ENCODE measurements at regions not wholly inside any gene's neighbourhood (a gene's known extent, or its start where the extent isn't known, plus 50 kb on each side); places are given as distances from the start of the nearest gene placed in this dataset.
"Not testable (repeated sequence)": the region's sequence is repeated elsewhere in the genome, so short reads cannot be mapped to it uniquely, and the experiment has no call there.

DNA sequence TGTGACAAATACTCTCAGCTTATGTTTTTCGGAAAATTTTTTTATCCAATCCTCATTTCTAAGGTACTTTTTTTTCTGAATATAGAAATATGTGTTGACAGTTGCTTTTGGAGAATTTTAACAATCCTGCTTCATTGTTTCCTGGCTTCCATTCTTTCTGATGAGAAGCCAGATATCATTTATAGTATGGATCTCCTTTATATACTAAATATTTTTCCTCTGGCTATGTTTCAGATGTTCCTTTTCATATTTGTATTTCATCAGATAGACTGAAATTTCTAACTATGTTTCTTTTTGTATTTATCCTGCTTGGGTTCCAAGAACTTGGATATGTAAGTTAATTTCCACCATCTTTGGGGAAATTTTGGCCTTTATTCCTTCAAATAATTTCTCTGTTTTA lies 138.9 kb upstream of the CDH11 start:
- no peak for DNase-seq (ENCODE audit: low read depth)
- TF ChIP-seq, protein P1, sequence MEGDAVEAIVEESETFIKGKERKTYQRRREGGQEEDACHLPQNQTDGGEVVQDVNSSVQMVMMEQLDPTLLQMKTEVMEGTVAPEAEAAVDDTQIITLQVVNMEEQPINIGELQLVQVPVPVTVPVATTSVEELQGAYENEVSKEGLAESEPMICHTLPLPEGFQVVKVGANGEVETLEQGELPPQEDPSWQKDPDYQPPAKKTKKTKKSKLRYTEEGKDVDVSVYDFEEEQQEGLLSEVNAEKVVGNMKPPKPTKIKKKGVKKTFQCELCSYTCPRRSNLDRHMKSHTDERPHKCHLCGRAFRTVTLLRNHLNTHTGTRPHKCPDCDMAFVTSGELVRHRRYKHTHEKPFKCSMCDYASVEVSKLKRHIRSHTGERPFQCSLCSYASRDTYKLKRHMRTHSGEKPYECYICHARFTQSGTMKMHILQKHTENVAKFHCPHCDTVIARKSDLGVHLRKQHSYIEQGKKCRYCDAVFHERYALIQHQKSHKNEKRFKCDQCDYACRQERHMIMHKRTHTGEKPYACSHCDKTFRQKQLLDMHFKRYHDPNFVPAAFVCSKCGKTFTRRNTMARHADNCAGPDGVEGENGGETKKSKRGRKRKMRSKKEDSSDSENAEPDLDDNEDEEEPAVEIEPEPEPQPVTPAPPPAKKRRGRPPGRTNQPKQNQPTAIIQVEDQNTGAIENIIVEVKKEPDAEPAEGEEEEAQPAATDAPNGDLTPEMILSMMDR (conservative IDR thresholded peaks at IDR 0.05; ENCODE audit: low read depth, low read length) = no peak
- H3K4me3 ChIP-seq (ENCODE audit: low read depth, low read length) = no peak overlapping the region

DNA sequence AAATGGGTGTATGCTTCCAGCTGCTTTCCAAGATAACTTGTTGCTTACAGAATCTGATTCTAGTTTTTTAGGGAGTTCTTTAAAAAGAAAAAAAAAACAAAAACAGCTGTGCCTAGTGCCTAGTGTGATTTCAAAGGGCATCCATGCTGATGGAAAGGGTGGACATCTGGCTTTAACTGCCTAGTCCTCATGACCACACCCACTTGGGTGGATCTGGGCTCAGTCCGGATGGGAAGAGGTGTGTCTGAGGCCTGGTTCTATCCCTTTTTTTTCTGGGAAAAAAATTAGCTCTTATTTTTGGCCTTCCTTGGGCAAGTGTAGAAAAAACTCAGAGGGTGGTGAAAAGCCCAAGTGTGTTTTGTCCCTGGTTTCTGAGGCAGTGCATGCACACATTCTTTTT lies 132.3 kb upstream of the CDH11 start:
- DNase-seq (ENCODE audit: low read depth) = no peak
- H3K4me3 ChIP-seq (ENCODE audit: low read depth, low read length) = no peak overlapping the region
- TF ChIP-seq, protein P1 (conservative IDR thresholded peaks at IDR 0.05; ENCODE audit: low read depth, low read length) = no peak

DNA sequence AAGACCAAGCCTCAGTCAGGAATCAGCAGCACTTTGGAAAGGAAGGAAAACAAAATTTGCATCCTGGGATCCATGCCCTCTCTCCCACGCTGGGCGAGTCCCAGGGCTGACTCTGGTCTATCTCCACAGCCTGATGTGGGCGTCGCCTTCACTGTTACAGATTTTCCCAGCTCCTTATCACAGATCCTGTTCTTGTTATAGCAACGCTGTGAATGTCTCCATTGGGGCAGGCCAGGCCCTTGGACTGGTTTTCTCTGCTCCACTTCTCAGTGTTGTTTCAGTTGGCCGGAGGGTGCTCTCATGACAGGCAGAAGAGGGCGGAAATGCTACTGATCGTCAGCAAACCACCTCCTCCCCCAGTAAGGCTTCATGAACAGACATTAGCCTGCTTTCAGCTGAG lies 127.9 kb upstream of the CDH11 start:
- TF ChIP-seq, protein P1 (conservative IDR thresholded peaks at IDR 0.05; ENCODE audit: low read depth, low read length) = no peak
- DNase-seq (ENCODE audit: low read depth) = no peak
- H3K4me3 ChIP-seq (ENCODE audit: low read depth, low read length) = no peak overlapping the region

DNA sequence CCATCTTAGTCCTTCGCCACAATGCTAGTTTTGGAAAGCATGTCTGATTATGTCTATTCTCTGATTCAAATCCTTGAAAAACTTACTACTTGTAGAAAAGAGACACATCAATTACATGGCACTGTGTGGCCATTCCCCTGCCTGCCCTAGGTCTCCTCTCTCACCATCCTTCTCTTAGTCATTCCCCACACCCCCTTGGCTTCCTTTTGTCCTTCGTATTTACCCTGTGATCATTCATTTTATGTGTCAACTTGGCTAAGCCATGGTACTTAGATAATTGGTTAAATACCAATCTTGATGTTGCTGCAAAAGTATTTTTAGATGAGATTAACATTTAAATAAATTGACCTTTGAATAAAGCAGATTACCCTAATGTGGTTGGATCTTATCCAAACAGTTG lies 122.9 kb upstream of the CDH11 start:
- no peak for DNase-seq (ENCODE audit: low read depth)
- H3K4me3 ChIP-seq (ENCODE audit: low read depth, low read length) = no peak overlapping the region
- TF ChIP-seq, protein P1 (conservative IDR thresholded peaks at IDR 0.05; ENCODE audit: low read depth, low read length) = no peak

DNA sequence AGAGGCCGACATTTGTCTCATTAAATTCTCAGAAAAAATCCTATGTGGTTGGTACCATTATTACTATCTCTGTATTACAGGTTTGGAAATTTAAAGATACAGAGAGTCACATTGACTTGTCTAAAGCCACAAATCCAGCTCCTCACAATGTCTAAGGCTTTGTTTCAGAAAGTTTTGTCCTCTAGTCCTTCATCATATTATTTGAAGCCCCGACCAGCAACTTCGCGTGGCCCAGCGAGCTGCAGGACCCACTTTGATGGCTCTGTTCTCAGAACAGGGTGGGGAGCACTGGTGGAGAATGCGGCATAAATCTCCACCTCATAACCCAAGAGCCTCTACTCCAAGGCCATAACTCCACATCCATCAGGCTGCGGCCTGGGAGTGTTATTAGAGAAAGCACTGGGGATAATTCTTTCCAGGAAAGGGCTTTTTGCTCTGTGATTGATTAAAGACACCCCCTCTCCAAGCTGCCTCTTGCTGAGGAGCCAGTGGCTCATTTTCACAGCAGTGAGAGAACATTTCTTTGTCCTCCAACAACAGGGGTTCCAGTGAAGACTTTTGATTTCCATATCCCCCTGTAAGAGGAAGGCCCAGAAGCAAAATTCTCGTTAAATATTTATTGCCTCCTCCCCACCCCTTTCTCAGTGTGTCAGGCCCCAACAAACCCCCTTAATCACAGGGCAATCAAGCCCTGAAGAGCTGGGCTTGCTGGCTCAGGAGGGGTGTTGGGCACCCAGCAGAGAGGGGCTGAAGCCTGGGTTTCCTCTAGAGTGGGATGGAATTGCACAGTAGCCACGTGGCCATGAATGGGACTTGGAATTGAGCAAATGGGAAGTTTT lies 113.7 kb upstream of the CDH11 start:
- TF ChIP-seq, protein P1 (conservative IDR thresholded peaks at IDR 0.05; ENCODE audit: low read depth, low read length) = no peak
- no peak overlapping the region for H3K4me3 ChIP-seq (ENCODE audit: low read depth, low read length)
- DNase-seq (ENCODE audit: low read depth) = no peak

DNA sequence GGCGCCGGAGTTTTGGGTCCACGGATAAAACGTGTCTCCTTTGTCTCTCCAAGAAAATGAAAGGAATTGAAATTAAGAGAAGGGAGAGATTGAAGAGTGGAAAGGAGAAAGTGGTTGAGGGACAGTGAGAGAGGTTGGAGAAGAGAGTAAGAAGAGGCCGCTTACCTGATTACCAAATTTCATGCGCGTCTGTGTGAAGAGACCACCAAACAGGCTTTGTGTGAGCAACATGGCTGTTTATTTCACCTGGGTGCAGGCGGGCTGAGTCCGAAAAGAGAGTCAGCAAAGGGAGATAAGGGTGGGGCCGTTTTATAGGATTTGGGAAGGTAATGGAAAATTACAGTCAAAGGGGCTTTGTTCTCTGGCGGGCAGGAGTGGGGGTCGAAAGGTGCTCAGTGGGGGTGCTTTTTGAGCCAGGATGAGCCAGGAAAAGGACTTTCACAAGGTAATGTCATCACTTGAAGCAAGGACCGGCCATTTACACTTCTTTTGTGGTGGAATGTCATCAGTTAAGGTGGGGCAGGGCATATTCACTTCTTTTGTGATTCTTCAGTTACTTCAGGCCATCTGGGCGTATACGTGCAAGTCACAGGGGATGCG lies 113.0 kb upstream of the CDH11 start:
- DNase-seq (ENCODE audit: low read depth); H3K4me3 ChIP-seq (ENCODE audit: low read depth, low read length): not testable (repeated sequence)

DNA sequence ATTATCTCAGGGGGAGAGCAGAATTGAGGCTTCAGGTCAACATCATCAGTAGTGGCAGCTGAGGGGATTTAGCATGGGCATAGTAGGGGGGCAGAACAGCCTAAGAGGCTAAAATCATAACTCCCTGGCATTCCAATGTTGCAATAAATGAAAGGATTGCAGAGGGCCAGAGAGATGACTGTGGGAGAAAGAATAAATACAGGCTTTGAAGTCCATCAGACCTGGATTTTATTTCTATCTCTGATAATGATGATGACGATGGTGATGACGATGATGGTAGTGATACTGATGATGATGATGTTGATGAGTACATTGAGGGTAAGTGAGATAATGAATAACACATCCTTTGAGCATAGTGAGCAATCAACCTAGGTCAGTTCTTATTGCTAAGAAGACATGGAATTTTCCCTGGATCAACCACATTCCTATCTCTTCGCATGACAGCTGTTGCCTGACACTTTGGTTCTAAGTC lies 107.4 kb upstream of the CDH11 start:
- TF ChIP-seq, protein P1 (conservative IDR thresholded peaks at IDR 0.05; ENCODE audit: low read depth, low read length) = no peak
- H3K4me3 ChIP-seq (ENCODE audit: low read depth, low read length) = no peak overlapping the region
- DNase-seq (ENCODE audit: low read depth) = no peak
